BLaER1 (cell line): ENCODE measurements at regions not wholly inside any gene's neighbourhood (a gene's known extent, or its start where the extent isn't known, plus 50 kb on each side); places are given as distances from the start of the nearest gene placed in this dataset.
"Not testable (repeated sequence)": the region's sequence is repeated elsewhere in the genome, so short reads cannot be mapped to it uniquely, and the experiment has no call there.

Source experiments
- H3K27ac ChIP-seq: shearing (Covaris generic); formaldehyde crosslinking; 2 replicates; pipeline ENCODE4 v1.8.1; 2022
- H3K27me3 ChIP-seq: shearing (Covaris generic); formaldehyde crosslinking; 2 replicates; pipeline ENCODE4 v1.8.1; 2022
- H3K36me3 ChIP-seq: shearing (Covaris generic); formaldehyde crosslinking; 2 replicates; pipeline ENCODE4 v1.8.1; 2022
- H3K4me1 ChIP-seq: shearing (Covaris generic); formaldehyde crosslinking; 2 replicates; pipeline ENCODE4 v1.8.1; 2022
- H3K4me2 ChIP-seq: shearing (Covaris generic); formaldehyde crosslinking; 2 replicates; pipeline ENCODE4 v1.8.1; 2022
- H3K4me3 ChIP-seq: shearing (Covaris generic); formaldehyde crosslinking; 2 replicates; pipeline ENCODE4 v1.8.1; 2022
- H3K9ac ChIP-seq: shearing (Covaris generic); formaldehyde crosslinking; 2 replicates; pipeline ENCODE4 v1.8.1; 2022
- H3K9me3 ChIP-seq: shearing (Covaris generic); formaldehyde crosslinking; 2 replicates; pipeline ENCODE4 v1.8.1; 2022
- H4K20me1 ChIP-seq: shearing (Covaris generic); formaldehyde crosslinking; 2 replicates; pipeline ENCODE4 v1.8.1; 2022
- Cebpa-rat ChIP-seq: shearing (Covaris generic); IDR thresholded peaks from 2 replicates; pipeline ENCODE4 v1.8.1; 2022

- H3K4me3 ChIP-seq, result no peak overlapping the region
- H3K9ac ChIP-seq, result no peak overlapping the region
- no peaks in the 10 kb centered on the region for H3K27me3 ChIP-seq
- no peak overlapping the region for H3K27ac ChIP-seq
- peaks cover 35% of the 10 kb centered on the region for H3K9me3 ChIP-seq
- no peak for TF ChIP-seq Cebpa-rat
- H3K36me3 ChIP-seq, result no peaks in the 10 kb centered on the region
- no peak overlapping the region; the same call in 1 of the 2 replicates for H3K4me2 ChIP-seq
- H3K4me1 ChIP-seq, result peaks cover 21% of the 10 kb centered on the region
- H4K20me1 ChIP-seq, result no peaks in the 10 kb centered on the region
Measured at GRCh38 chr12:111129149-111129767, 208.9 kb upstream of the MYL2 start.

GRCh38 chr12:111126331-111126730 is 206.0 kb upstream of the MYL2 start:
- H3K36me3 ChIP-seq, result no peaks in the 10 kb centered on the region
- no peak overlapping the region for H3K4me2 ChIP-seq
- no peak for TF ChIP-seq Cebpa-rat
- H3K4me3 ChIP-seq, result no peak overlapping the region
- no peaks in the 10 kb centered on the region for H3K27me3 ChIP-seq
- H4K20me1 ChIP-seq, result no peaks in the 10 kb centered on the region
- no peak overlapping the region for H3K27ac ChIP-seq
- H3K4me1 ChIP-seq, result peaks cover 15% of the 10 kb centered on the region
- H3K9me3 ChIP-seq, result peaks cover 9% of the 10 kb centered on the region
- no peak overlapping the region for H3K9ac ChIP-seq

GRCh38 chr12:111124183-111124582 is 203.8 kb upstream of the MYL2 start:
- peaks cover 21% of the 10 kb centered on the region for H3K4me1 ChIP-seq
- 0 out of 2 replicates have a peak, but pooled peaks cover 7% of the 10 kb centered on the region for H3K27me3 ChIP-seq
- H3K36me3 ChIP-seq, result no peaks in the 10 kb centered on the region
- H3K27ac ChIP-seq, result no peak overlapping the region
- H3K9ac ChIP-seq, result no peak overlapping the region
- no peak overlapping the region for H3K4me2 ChIP-seq
- no peak overlapping the region for H3K4me3 ChIP-seq
- H4K20me1 ChIP-seq, result no peaks in the 10 kb centered on the region
- no peak for TF ChIP-seq Cebpa-rat
- H3K9me3 ChIP-seq, result no peaks in the 10 kb centered on the region

DNA sequence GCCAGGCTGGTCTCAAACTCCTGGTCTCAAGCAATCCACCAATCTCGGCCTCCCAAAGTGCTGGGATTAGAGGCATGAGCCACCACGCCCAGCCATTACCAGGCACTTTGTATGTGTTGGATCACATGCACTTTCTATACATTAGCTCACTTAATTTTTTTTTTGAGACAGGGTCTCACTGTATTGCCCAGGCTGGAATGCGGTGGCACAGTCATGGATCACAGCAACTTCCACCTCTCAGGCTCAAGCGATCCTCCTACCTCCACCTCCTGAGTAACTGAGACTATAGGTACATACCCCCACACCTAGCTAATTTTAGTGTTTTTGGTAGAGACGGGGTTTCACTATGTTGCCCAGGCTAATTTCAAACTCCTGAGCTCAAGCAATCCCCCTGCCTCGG is 203.0 kb upstream of the MYL2 start:
- no peak for TF ChIP-seq Cebpa-rat
- peaks cover 21% of the 10 kb centered on the region for H3K4me1 ChIP-seq
- no peaks in the 10 kb centered on the region for H3K36me3 ChIP-seq
- H3K4me2 ChIP-seq, result no peak overlapping the region
- no peak overlapping the region for H3K27ac ChIP-seq
- H3K9me3 ChIP-seq, result no peaks in the 10 kb centered on the region
- H3K4me3 ChIP-seq, result no peak overlapping the region
- 0 out of 2 replicates have a peak, but pooled peaks cover 7% of the 10 kb centered on the region for H3K27me3 ChIP-seq
- no peaks in the 10 kb centered on the region for H4K20me1 ChIP-seq
- no peak overlapping the region for H3K9ac ChIP-seq

DNA sequence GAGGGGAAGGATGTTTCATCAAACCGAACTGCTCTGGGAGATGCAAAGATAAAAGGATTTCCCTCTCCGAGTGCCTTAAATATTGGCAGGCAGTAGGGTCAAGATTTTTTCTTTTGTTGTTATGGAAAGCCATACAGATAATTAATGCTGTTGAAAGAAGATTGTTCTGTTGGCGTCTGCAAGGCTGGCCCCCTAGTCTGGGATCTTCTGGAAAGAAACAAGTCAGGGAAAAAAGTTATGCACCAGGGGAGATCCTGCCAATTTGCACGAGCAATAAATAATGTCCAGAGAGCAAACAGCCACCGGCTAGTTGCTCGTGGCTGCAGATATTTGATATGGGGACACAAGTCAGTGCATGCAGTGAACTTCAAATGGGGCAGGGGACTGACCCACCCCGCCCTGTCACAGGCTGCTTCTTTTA is 202.1 kb upstream of the MYL2 start:
- Histone ChIP-seq H3K4me1 (peaks cover 21% of the 10 kb centered on the region), H3K4me2 (no peak overlapping the region), H4K20me1 (no peaks in the 10 kb centered on the region), H3K4me3 (no peak overlapping the region), H3K9me3 (no peaks in the 10 kb centered on the region), H3K27ac (no peak overlapping the region), H3K36me3 (no peaks in the 10 kb centered on the region), H3K27me3 (0 out of 2 replicates have a peak, but pooled peaks cover 7% of the 10 kb centered on the region), H3K9ac (no peak overlapping the region)
- TF ChIP-seq Cebpa-rat, result no peak

- no peaks in the 10 kb centered on the region for H4K20me1 ChIP-seq
- H3K4me3 ChIP-seq, result no peak overlapping the region
- peaks cover 21% of the 10 kb centered on the region for H3K4me1 ChIP-seq
- no peak for TF ChIP-seq Cebpa-rat
- H3K9ac ChIP-seq, result no peak overlapping the region
- 0 out of 2 replicates have a peak, but pooled peaks cover 7% of the 10 kb centered on the region for H3K27me3 ChIP-seq
- H3K27ac ChIP-seq, result no peak overlapping the region
- H3K4me2 ChIP-seq, result 0 out of 2 replicates have a peak overlapping the region, but pooled peaks have one; percentile 14
- H3K36me3 ChIP-seq, result no peaks in the 10 kb centered on the region
- H3K9me3 ChIP-seq, result no peaks in the 10 kb centered on the region
Measured at GRCh38 chr12:111121840-111122239, 201.5 kb upstream of the MYL2 start.

DNA sequence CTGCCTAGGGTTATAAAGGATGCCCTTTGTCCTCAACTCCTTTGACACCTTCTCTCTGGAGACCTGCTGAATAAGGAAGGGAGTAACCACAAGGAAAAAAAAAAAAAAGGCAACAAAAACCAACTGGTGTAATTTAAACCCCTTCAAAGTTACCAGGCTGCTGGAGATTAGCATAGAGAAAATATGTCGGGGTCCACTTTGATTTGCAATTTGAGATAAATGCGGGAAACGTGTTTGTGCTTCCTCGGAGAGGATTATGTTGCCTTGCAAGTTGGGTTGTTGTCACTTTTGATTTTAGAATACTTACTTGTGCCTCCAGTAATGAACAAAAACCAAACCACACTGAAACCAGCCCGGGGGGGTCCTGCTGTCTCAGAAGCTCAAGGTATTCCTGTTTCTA is 200.2 kb upstream of the MYL2 start:
- H3K4me2 ChIP-seq, result peak overlapping the region; percentile 68
- H3K9me3 ChIP-seq, result no peaks in the 10 kb centered on the region
- no peak overlapping the region for H3K27ac ChIP-seq
- H3K4me3 ChIP-seq, result no peak overlapping the region
- 0 out of 2 replicates have a peak, but pooled peaks cover 7% of the 10 kb centered on the region for H3K27me3 ChIP-seq
- no peak overlapping the region for H3K9ac ChIP-seq
- no peaks in the 10 kb centered on the region for H4K20me1 ChIP-seq
- no peaks in the 10 kb centered on the region for H3K36me3 ChIP-seq
- TF ChIP-seq Cebpa-rat, result no peak
- H3K4me1 ChIP-seq, result peaks cover 21% of the 10 kb centered on the region

- no peak overlapping the region for H3K4me3 ChIP-seq
- no peaks in the 10 kb centered on the region for H3K9me3 ChIP-seq
- H3K27me3 ChIP-seq, result 0 out of 2 replicates have a peak, but pooled peaks cover 7% of the 10 kb centered on the region
- H4K20me1 ChIP-seq, result no peaks in the 10 kb centered on the region
- no peak overlapping the region for H3K4me2 ChIP-seq
- no peaks in the 10 kb centered on the region for H3K36me3 ChIP-seq
- no peak overlapping the region for H3K27ac ChIP-seq
- TF ChIP-seq Cebpa-rat, result no peak
- H3K4me1 ChIP-seq, result peaks cover 38% of the 10 kb centered on the region
- H3K9ac ChIP-seq, result no peak overlapping the region
Measured at GRCh38 chr12:111117017-111117416, 196.6 kb upstream of the MYL2 start.

DNA sequence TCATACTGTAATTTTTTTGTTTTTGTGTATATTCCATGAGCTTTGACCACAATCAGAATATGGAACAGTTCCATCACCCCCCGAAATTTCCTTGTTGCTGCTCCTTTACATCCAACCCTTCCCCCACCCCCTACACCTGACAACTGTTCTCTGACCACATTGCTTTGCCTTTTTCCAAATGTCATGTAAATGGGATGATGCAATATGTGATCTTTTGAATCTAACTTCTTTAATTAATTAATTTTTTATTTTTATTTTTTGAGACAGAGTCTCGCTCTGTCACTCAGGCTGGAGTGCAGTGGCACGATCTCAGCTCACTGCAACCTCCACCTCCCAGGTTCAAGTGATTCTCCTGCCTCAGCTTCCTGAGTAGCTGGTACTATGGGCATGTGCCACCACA is 192.9 kb upstream of the MYL2 start:
- H3K27me3 ChIP-seq, H3K27ac ChIP-seq, H3K9me3 ChIP-seq, H3K4me2 ChIP-seq, H3K4me3 ChIP-seq, H3K36me3 ChIP-seq, H3K9ac ChIP-seq, H4K20me1 ChIP-seq: not testable (repeated sequence)
- peaks cover 39% of the 10 kb centered on the region for H3K4me1 ChIP-seq

DNA sequence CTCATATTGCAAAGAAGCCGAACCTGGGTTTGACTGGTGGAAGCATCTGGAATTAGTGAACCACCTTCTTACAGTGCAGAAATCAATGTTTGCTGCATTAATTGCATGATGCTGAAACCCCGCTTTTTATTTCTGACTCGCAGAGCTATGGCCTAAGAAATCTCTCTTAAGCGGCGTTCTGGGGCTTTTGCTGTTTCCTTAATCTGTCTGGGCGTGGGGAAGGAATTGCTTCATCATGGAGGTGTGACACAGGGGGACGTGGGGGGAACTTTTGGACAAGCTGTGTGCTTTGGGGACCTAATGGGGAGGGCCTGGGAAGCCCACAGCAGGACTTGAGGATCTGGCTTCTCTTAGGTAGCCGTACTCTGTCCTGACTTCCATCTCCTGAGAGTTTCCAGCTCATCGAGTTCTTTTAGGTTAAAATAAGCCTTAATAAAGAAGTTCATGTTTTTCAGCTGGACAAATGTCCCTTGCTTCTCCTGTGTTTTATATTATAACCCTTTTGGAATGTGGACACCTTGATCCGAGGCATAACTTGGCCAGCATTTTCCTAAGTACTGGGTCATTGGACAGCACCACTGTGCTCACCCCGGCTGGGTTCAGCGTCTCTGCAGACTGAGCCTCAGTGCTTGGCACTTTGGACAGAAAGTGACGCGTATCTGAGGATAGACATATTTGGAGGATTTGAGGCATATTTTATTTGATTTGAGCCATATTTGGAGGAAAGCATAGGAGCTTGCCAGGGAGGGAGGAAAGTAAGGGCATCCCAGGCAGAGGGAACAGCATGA is 192.1 kb upstream of the MYL2 start:
- H3K4me2 ChIP-seq, result peak overlapping the region; percentile 63
- H3K9ac ChIP-seq, result no peak overlapping the region
- no peaks in the 10 kb centered on the region for H4K20me1 ChIP-seq
- no peak overlapping the region for H3K4me3 ChIP-seq
- no peak for TF ChIP-seq Cebpa-rat
- no peaks in the 10 kb centered on the region for H3K27me3 ChIP-seq
- peaks cover 39% of the 10 kb centered on the region for H3K4me1 ChIP-seq
- no peaks in the 10 kb centered on the region for H3K36me3 ChIP-seq
- no peaks in the 10 kb centered on the region for H3K9me3 ChIP-seq
- no peak overlapping the region for H3K27ac ChIP-seq
